GM18508 (cell line): ENCODE measurements at regions not wholly inside any gene's neighbourhood (a gene's known extent, or its start where the extent isn't known, plus 50 kb on each side); places are given as distances from the start of the nearest gene placed in this dataset.

Source experiments
- ATAC-seq: cut with Tn5 transposase; IDR thresholded peaks from one replicate; pipeline ENCODE4 v1.9.1; 2021; ENCODE audit warnings: moderate number of reproducible peaks; ENCODE audit not compliant: insufficient read depth, unreplicated experiment

GRCh38 chr17:68182011-68182306 is 65.9 kb upstream of the AMZ2 start:
- no peak for ATAC-seq

- no peak for ATAC-seq
Observed at GRCh38 chr17:68182940-68183551, 64.8 kb upstream of the AMZ2 start.

GRCh38 chr17:68184141-68184571 is 63.7 kb upstream of the AMZ2 start:
- ATAC-seq: no peak

- ATAC-seq: peak; percentile 67
Observed at GRCh38 chr17:68184816-68185436, 62.9 kb upstream of the AMZ2 start.

GRCh38 chr17:68185820-68186219 is 62.0 kb upstream of the AMZ2 start:
- ATAC-seq: no peak

GRCh38 chr17:68190495-68190894 is 57.3 kb upstream of the AMZ2 start:
- ATAC-seq: no peak

- ATAC-seq: no peak
Observed at GRCh38 chr17:68195667-68196393, 52.0 kb upstream of the AMZ2 start.

GRCh38 chr17:68196394-68197090 is 51.3 kb upstream of the AMZ2 start:
- ATAC-seq: no peak

GRCh38 chr17:68197091-68197996 is 50.5 kb upstream of the AMZ2 start:
- ATAC-seq: no peak

- no peak for ATAC-seq
Observed at GRCh38 chr17:68197997-68198930, 49.6 kb upstream of the AMZ2 start.
